ENCODE measurements at regions not wholly inside any gene's neighbourhood (a gene's known extent, or its start where the extent isn't known, plus 50 kb on each side); places are given as distances from the start of the nearest gene placed in this dataset.

GRCh38 chr1:94726981-94727685 is 93.0 kb upstream of the SLC44A3 start:
- peak overlapping the region; percentile 79 for H3K27ac ChIP-seq (ENCODE audit: control insufficient read depth, insufficient read depth, low read length)
- DNase-seq (ENCODE audit: low read depth, low spot score) (no peak), FAIRE-seq (peak; percentile 84)
- H3K36me3 ChIP-seq (ENCODE audit: control insufficient read depth in 2 of 2, extremely low read depth in 1 of 2, insufficient read depth in 2 of 2, low read length in 2 of 2) = no peaks in the 10 kb centered on the region
- H3K9ac ChIP-seq (ENCODE audit: control insufficient read depth, extremely low read depth, insufficient read depth, low read length) = peak overlapping the region; percentile 49
- H4K20me1 ChIP-seq (ENCODE audit: control insufficient read depth, extremely low read depth, insufficient read depth, low read length) = no peaks in the 10 kb centered on the region
- H3K4me2 ChIP-seq (ENCODE audit: control insufficient read depth, extremely low read depth, insufficient read depth, low read depth, low read length) = peak overlapping the region; percentile 69
- peaks cover 61% of the 10 kb centered on the region for H3K4me1 ChIP-seq (ENCODE audit: control insufficient read depth, extremely low read depth, insufficient read depth, low read length)
- TF ChIP-seq EZH2 (IDR thresholded peaks at IDR 0.05; ENCODE audit: low read length) (no peak), CTCF (optimal IDR thresholded peaks at IDR 0.05 in 1 of 3, IDR thresholded peaks at IDR 0.05 in 1 of 3, conservative IDR thresholded peaks at IDR 0.05 in 1 of 3; ENCODE audit: extremely low read depth in 1 of 3, insufficient read depth in 2 of 3, low read length in 3 of 3) (peak in 1 of 3 experiments; percentile 13)
- H2AFZ ChIP-seq (ENCODE audit: control insufficient read depth, low read length) = peak overlapping the region; percentile 25
- no peaks in the 10 kb centered on the region for H3K9me3 ChIP-seq (ENCODE audit: control insufficient read depth, low read depth, low read length)
- dilution Hi-C loops (cut with MboI; ENCODE audit: extremely low pct_ligation_motif_present, low sequenced_read_pairs) = no loop called here
- H3K27me3 ChIP-seq (ENCODE audit: control insufficient read depth, extremely low read depth, insufficient read depth, low read length) = no peaks in the 10 kb centered on the region
- H3K9me1 ChIP-seq (ENCODE audit: control insufficient read depth, extremely low read depth, insufficient read depth, low read length) = no peaks in the 10 kb centered on the region
- H3K79me2 ChIP-seq (ENCODE audit: control insufficient read depth, insufficient read depth, low read length) = no peaks in the 10 kb centered on the region
- H3K4me3 ChIP-seq (ENCODE audit: control insufficient read depth in 2 of 3, extremely low read depth in 1 of 3, insufficient read depth in 2 of 3, low read depth in 1 of 3, low read length in 3 of 3) = no peak overlapping the region

- H3K27me3 ChIP-seq (ENCODE audit: control insufficient read depth, extremely low read depth, insufficient read depth, low read length) = no peaks in the 10 kb centered on the region
- no peaks in the 10 kb centered on the region for H3K9me1 ChIP-seq (ENCODE audit: control insufficient read depth, extremely low read depth, insufficient read depth, low read length)
- peak; percentile 97 for FAIRE-seq
- H4K20me1 ChIP-seq (ENCODE audit: control insufficient read depth, extremely low read depth, insufficient read depth, low read length) = no peaks in the 10 kb centered on the region
- H3K4me2 ChIP-seq (ENCODE audit: control insufficient read depth, extremely low read depth, insufficient read depth, low read depth, low read length) = peak overlapping the region; percentile 2
- no peaks in the 10 kb centered on the region for H3K9me3 ChIP-seq (ENCODE audit: control insufficient read depth, low read depth, low read length)
- H3K4me3 ChIP-seq (ENCODE audit: control insufficient read depth in 2 of 3, extremely low read depth in 1 of 3, insufficient read depth in 2 of 3, low read depth in 1 of 3, low read length in 3 of 3) = no peak overlapping the region
- H2AFZ ChIP-seq (ENCODE audit: control insufficient read depth, low read length) = no peak overlapping the region
- DNase-seq (ENCODE audit: low read depth, low spot score) = no peak
- H3K9ac ChIP-seq (ENCODE audit: control insufficient read depth, extremely low read depth, insufficient read depth, low read length) = no peak overlapping the region
- H3K4me1 ChIP-seq (ENCODE audit: control insufficient read depth, extremely low read depth, insufficient read depth, low read length) = peaks cover 50% of the 10 kb centered on the region
- peak overlapping the region; percentile 4 for H3K27ac ChIP-seq (ENCODE audit: control insufficient read depth, insufficient read depth, low read length)
- dilution Hi-C loops (cut with MboI; ENCODE audit: extremely low pct_ligation_motif_present, low sequenced_read_pairs) = no loop called here
- TF ChIP-seq EZH2 (IDR thresholded peaks at IDR 0.05; ENCODE audit: low read length) = no peak
- TF ChIP-seq CTCF (optimal IDR thresholded peaks at IDR 0.05 in 1 of 3, IDR thresholded peaks at IDR 0.05 in 1 of 3, conservative IDR thresholded peaks at IDR 0.05 in 1 of 3; ENCODE audit: extremely low read depth in 1 of 3, insufficient read depth in 2 of 3, low read length in 3 of 3) = no peak
- no peaks in the 10 kb centered on the region for H3K36me3 ChIP-seq (ENCODE audit: control insufficient read depth in 2 of 2, extremely low read depth in 1 of 2, insufficient read depth in 2 of 2, low read length in 2 of 2)
- H3K79me2 ChIP-seq (ENCODE audit: control insufficient read depth, insufficient read depth, low read length) = no peaks in the 10 kb centered on the region
These were observed 94.6 kb upstream of the SLC44A3 start for GRCh38 chr1:94725566-94725965.
